Body of pancreas (tissue), 4 donors: ENCODE measurements at regions not wholly inside any gene's neighbourhood (a gene's known extent, or its start where the extent isn't known, plus 50 kb on each side); places are given as distances from the start of the nearest gene placed in this dataset.

Experiments
- CTCF ChIP-seq, 7 experiments: fragments of 450-650 bp in 4 of 7; fragments of 200-600 bp in 3 of 7; sonication (generic) in 3 of 7; IDR thresholded peaks; one replicate each; pipeline ENCODE4 v1.5.1; 2016 to 2019; ENCODE audit warnings: antibody characterized with exemption in 7 of 7
- POLR2A ChIP-seq, 3 donors: fragments of 450-650 bp; IDR thresholded peaks; one replicate each; pipeline ENCODE4 v1.6.1; 2016; ENCODE audit warnings: antibody characterized with exemption in 3 of 3, mild to moderate bottlenecking in 2 of 3

- TF ChIP-seq CTCF (IDR thresholded peaks at IDR 0.05): no peak
- no peak for TF ChIP-seq POLR2A (IDR thresholded peaks at IDR 0.05)
Measured at GRCh38 chr2:223475901-223476300, 126.3 kb downstream of the SCG2 start.
